GM23248 (cell line): ENCODE measurements at regions not wholly inside any gene's neighbourhood (a gene's known extent, or its start where the extent isn't known, plus 50 kb on each side); places are given as distances from the start of the nearest gene placed in this dataset.

Experiments
- EZH2 ChIP-seq: fragments of 200-600 bp; sonication (generic); IDR thresholded peaks from 2 replicates; pipeline ENCODE4 v1.6.1; 2018; ENCODE audit warnings: antibody characterized with exemption, mild to moderate bottlenecking; ENCODE audit not compliant: insufficient read depth, poor library complexity, severe bottlenecking
- EZH2phosphoT487 ChIP-seq: fragments of 200-600 bp; sonication (generic); IDR thresholded peaks from 2 replicates; pipeline ENCODE4 v1.6.1; 2018; ENCODE audit warnings: antibody characterized with exemption, moderate library complexity, mild to moderate bottlenecking, low read depth; ENCODE audit not compliant: insufficient read depth

DNA sequence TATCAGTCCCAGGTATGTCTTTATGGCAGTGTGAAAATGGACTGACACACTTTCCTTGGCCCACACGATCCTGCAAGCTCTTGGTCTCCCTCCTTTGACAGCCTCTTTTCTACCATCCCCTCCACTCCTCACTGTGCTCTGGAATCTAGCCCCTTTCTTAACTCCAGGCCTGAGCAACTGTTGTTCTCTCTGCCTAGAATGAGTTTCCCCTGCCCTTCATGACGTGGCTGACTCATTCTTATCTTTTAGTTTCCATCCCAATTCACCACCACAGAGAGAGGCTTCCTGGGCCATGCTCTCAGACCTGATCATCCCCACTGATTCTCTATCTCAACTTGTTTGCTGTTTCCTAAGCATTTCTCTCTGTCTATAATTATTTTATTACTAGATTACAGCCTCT, 157.4 kb upstream of the HMGA2 start:
- TF ChIP-seq EZH2phosphoT487 (no peak), EZH2 (no peak)
